H1 (cell line): ENCODE measurements at regions not wholly inside any gene's neighbourhood (a gene's known extent, or its start where the extent isn't known, plus 50 kb on each side); places are given as distances from the start of the nearest gene placed in this dataset.

ENCODE experiments used
- CTCF ChIA-PET: fragments of 300-600 bp; sonication (Branson Sonifier 250); formaldehyde crosslinking; loops from one replicate; lab custom pipeline; 2021; ENCODE audit not compliant: partially characterized antibody; lab: Charles Lee
- POLR2A ChIA-PET: fragments of 300-600 bp; sonication (Branson Sonifier 250); formaldehyde crosslinking; loops from one replicate; lab custom pipeline; 2021; ENCODE audit warnings: inconsistent platforms; ENCODE audit not compliant: partially characterized antibody; lab: Charles Lee
- DNase-seq, 2 experiments: peaks; one replicate each; pipeline versions ENCODE4 v3.0.0 to v3.0.0-alpha.2; 2010 to 2022; ENCODE audit warnings: low spot score in 2 of 2, low read depth in 1 of 2, mixed read lengths in 1 of 2
- FAIRE-seq: peaks from 2 replicates; lab custom pipeline; 2011; peaks lifted over from hg19 to GRCh38; lab: Jason Lieb, UNC
- H2AFZ ChIP-seq: 2 replicates; pipeline ENCODE4 v1.8.1; 2012; ENCODE audit warnings: low read length, inconsistent platforms
- H2AK5ac ChIP-seq: 2 replicates; pipeline ENCODE4 v1.6.1; 2013; ENCODE audit warnings: low read depth, low read length
- H2BK120ac ChIP-seq: replicated peaks from 2 replicates; pipeline ENCODE3; 2013; ENCODE audit warnings: low read depth, low read length, inconsistent platforms
- H2BK12ac ChIP-seq: 2 replicates; pipeline ENCODE4 v1.6.1; 2013; ENCODE audit warnings: low read depth, low read length
- H2BK15ac ChIP-seq: 2 replicates; pipeline ENCODE4 v1.6.1; 2013; ENCODE audit warnings: low read length
- H2BK20ac ChIP-seq: 2 replicates; pipeline ENCODE4 v1.6.1; 2013; ENCODE audit warnings: low read length
- H2BK5ac ChIP-seq: 2 replicates; pipeline ENCODE4 v1.6.1; 2013; ENCODE audit warnings: low read depth, low read length
- H3K14ac ChIP-seq: 2 replicates; pipeline ENCODE4 v1.6.1; 2013; ENCODE audit warnings: inconsistent platforms; ENCODE audit not compliant: insufficient read length
- H3K18ac ChIP-seq: 2 replicates; pipeline ENCODE4 v1.6.1; 2013; ENCODE audit warnings: low read length; ENCODE audit errors: extremely low read depth
- H3K23ac ChIP-seq: 2 replicates; pipeline ENCODE4 v1.6.1; 2013; ENCODE audit warnings: inconsistent platforms; ENCODE audit not compliant: insufficient read length
- H3K23me2 ChIP-seq: 2 replicates; pipeline ENCODE4 v1.6.1; 2013; ENCODE audit warnings: low read depth, low read length
- H3K27ac ChIP-seq: 2 replicates; pipeline ENCODE4 v1.6.1; 2011; ENCODE audit warnings: low read depth, low read length, inconsistent platforms
- H3K27me3 ChIP-seq, 4 experiments: replicated peaks in 1 of 4; 1 replicate in 1 of 4; 2 replicates in 3 of 4; pipeline versions ENCODE4 v1.6.1 to v1.8.1; 2011 to 2013; ENCODE audit warnings: low read length in 3 of 4, mild to moderate bottlenecking in 3 of 4, inconsistent platforms in 2 of 4, mixed read lengths in 2 of 4, moderate library complexity in 1 of 4; ENCODE audit not compliant: control insufficient read depth in 3 of 4, insufficient read depth in 3 of 4; ENCODE audit errors: extremely low read depth in 1 of 4
- H3K36me3 ChIP-seq, 4 experiments: 2 replicates each; pipeline versions ENCODE4 v1.6.1 to v1.8.1; 2011 to 2013; ENCODE audit warnings: mild to moderate bottlenecking in 4 of 4, low read length in 3 of 4, moderate library complexity in 2 of 4, control low read depth in 1 of 4, inconsistent platforms in 1 of 4; ENCODE audit not compliant: insufficient read depth in 4 of 4, control insufficient read depth in 2 of 4
- H3K4ac ChIP-seq: replicated peaks from 2 replicates; pipeline ENCODE3; 2013; ENCODE audit warnings: low read length, low read depth, mixed read lengths, inconsistent platforms; ENCODE audit not compliant: insufficient read length
- H3K4me1 ChIP-seq, 4 experiments: replicated peaks in 1 of 4; 1 replicate in 1 of 4; 2 replicates in 3 of 4; pipeline versions ENCODE4 v1.6.1 to v1.8.1; 2011 to 2013; ENCODE audit warnings: low read length in 3 of 4, inconsistent platforms in 2 of 4, mixed read lengths in 1 of 4; ENCODE audit not compliant: insufficient read depth in 4 of 4, control insufficient read depth in 3 of 4
- H3K4me2 ChIP-seq, 2 experiments: 2 replicates each; pipeline versions ENCODE4 v1.6.1 to v1.8.1; 2011 to 2013; ENCODE audit warnings: low read depth in 2 of 2, low read length in 2 of 2, control low read depth in 1 of 2, inconsistent platforms in 1 of 2, mild to moderate bottlenecking in 1 of 2; ENCODE audit not compliant: insufficient read depth in 1 of 2
- H3K4me3 ChIP-seq, 4 experiments: fragments of 200-600, 300-600 bp in 1 of 4; sonication (generic), shearing (Covaris generic), sonication (Bioruptor Twin) in 1 of 4; 2 replicates each; pipeline versions ENCODE4 v1.5.1 to v1.8.1; 2011 to 2016; ENCODE audit warnings: low read length in 4 of 4, low read depth in 3 of 4, control low read depth in 2 of 4, inconsistent platforms in 2 of 4, mild to moderate bottlenecking in 2 of 4, mixed read lengths in 1 of 4, moderate library complexity in 1 of 4; ENCODE audit not compliant: insufficient read depth in 2 of 4; ENCODE audit errors: extremely low read depth in 1 of 4
- H3K56ac ChIP-seq: replicated peaks from 2 replicates; pipeline ENCODE3; 2013; ENCODE audit warnings: low read depth, mild to moderate bottlenecking, mixed read lengths, low read length, inconsistent platforms; ENCODE audit not compliant: insufficient read length
- H3K79me1 ChIP-seq: 2 replicates; pipeline ENCODE4 v1.6.1; 2013; ENCODE audit warnings: low read depth, low read length, control low read depth
- H3K79me2 ChIP-seq, 2 experiments: 2 replicates each; pipeline versions ENCODE4 v1.6.1 to v1.8.1; 2012 to 2013; ENCODE audit warnings: low read length in 2 of 2, mild to moderate bottlenecking in 2 of 2, inconsistent platforms in 1 of 2; ENCODE audit not compliant: insufficient read depth in 2 of 2, control insufficient read depth in 1 of 2
- H3K9ac ChIP-seq, 4 experiments: replicated peaks in 1 of 4; 1 replicate in 1 of 4; 2 replicates in 3 of 4; pipeline versions ENCODE4 v1.6.1 to v1.8.1; 2011 to 2013; ENCODE audit warnings: low read depth in 3 of 4, low read length in 3 of 4, control low read depth in 2 of 4, mild to moderate bottlenecking in 2 of 4, moderate library complexity in 2 of 4, inconsistent platforms in 1 of 4; ENCODE audit errors: extremely low read depth in 1 of 4
- H3K9me3 ChIP-seq, 2 experiments: 2 replicates each; pipeline versions ENCODE4 v1.6.1 to v1.8.1; 2012 to 2013; ENCODE audit warnings: mild to moderate bottlenecking in 2 of 2, moderate library complexity in 2 of 2, control low read depth in 1 of 2, inconsistent platforms in 1 of 2, low read depth in 1 of 2, low read length in 1 of 2, mixed read lengths in 1 of 2; ENCODE audit not compliant: insufficient read depth in 2 of 2
- H4K20me1 ChIP-seq, 2 experiments: replicated peaks in 1 of 2; 2 replicates each; pipeline versions ENCODE3 to v1.8.1; 2011 to 2013; ENCODE audit warnings: inconsistent platforms in 2 of 2, low read length in 2 of 2, mild to moderate bottlenecking in 1 of 2; ENCODE audit not compliant: insufficient read depth in 2 of 2, control insufficient read depth in 1 of 2
- H4K5ac ChIP-seq: 2 replicates; pipeline ENCODE4 v1.6.1; 2013; ENCODE audit warnings: low read length, low read depth, mixed read lengths, inconsistent platforms; ENCODE audit not compliant: insufficient read length
- H4K8ac ChIP-seq: 2 replicates; pipeline ENCODE4 v1.8.0; 2013; ENCODE audit warnings: mild to moderate bottlenecking, moderate library complexity, low read length, inconsistent platforms; ENCODE audit not compliant: insufficient read depth; ENCODE audit errors: extremely low read depth
- H4K91ac ChIP-seq: replicated peaks from 2 replicates; pipeline ENCODE3; 2013; ENCODE audit warnings: low read length, mixed read lengths, inconsistent platforms; ENCODE audit not compliant: insufficient read length
- ASH2L ChIP-seq: fragments of 200-600, 300-600 bp; sonication (generic); IDR thresholded peaks from one replicate; pipeline ENCODE4 v1.7.1; 2017; ENCODE audit warnings: low read length
- BRCA1 ChIP-seq: IDR thresholded peaks from 2 replicates; pipeline ENCODE4 v1.6.1; 2012; ENCODE audit warnings: low read depth, low read length, improper control_type of control experiment
- CTBP2 ChIP-seq: IDR thresholded peaks from 2 replicates; pipeline ENCODE4 v1.7.0; 2011; ENCODE audit warnings: borderline replicate concordance, mild to moderate bottlenecking, moderate library complexity, mixed read lengths, low read length; ENCODE audit not compliant: insufficient read depth, insufficient read length
- JUN ChIP-seq: IDR thresholded peaks from 2 replicates; pipeline ENCODE4 v1.6.1; 2011; ENCODE audit warnings: low read depth, mild to moderate bottlenecking, improper control_type of control experiment, low read length
- JUND ChIP-seq: IDR thresholded peaks from 2 replicates; pipeline ENCODE4 v1.6.1; 2011; ENCODE audit warnings: mild to moderate bottlenecking, improper control_type of control experiment, low read length
- SAP30 ChIP-seq: fragments of 300-600 bp; sonication (generic); IDR thresholded peaks from 2 replicates; pipeline ENCODE4 v1.7.1; 2012; ENCODE audit warnings: low read length, moderate library complexity, mild to moderate bottlenecking, inconsistent platforms; ENCODE audit not compliant: insufficient read depth, insufficient replicate concordance
- TAF1 ChIP-seq: IDR thresholded peaks from 2 replicates; pipeline ENCODE4 v1.6.1; 2011; ENCODE audit warnings: mild to moderate bottlenecking, low read depth, low read length
- TBP ChIP-seq: IDR thresholded peaks from 2 replicates; pipeline ENCODE4 v1.6.1; 2011; ENCODE audit warnings: low read depth, low read length, improper control_type of control experiment
- WGBS, 2 experiments: shearing (Covaris generic) in 1 of 2; methylation state at CpG; one replicate each; pipeline versions ENCODE4 v1.1.6 to v1.1.7; 2013 to 2015; ENCODE audit warnings: low lambda C conversion rate in 2 of 2, mixed read lengths in 2 of 2, inconsistent platforms in 1 of 2, low coverage in 1 of 2, missing lambda C conversion rate in 1 of 2; ENCODE audit not compliant: insufficient replicate concordance in 2 of 2, insufficient coverage in 1 of 2, insufficient read length in 1 of 2; ENCODE audit errors: extremely low coverage in 1 of 2, missing lambda C conversion rate in 1 of 2; 5-methylcytosine and 5-hydroxymethylcytosine counted together
- TF ChIP-seq, protein P1 (sequence below): IDR thresholded peaks from 2 replicates; pipeline ENCODE4 v1.6.1; 2012; ENCODE audit warnings: inconsistent platforms

DNA sequence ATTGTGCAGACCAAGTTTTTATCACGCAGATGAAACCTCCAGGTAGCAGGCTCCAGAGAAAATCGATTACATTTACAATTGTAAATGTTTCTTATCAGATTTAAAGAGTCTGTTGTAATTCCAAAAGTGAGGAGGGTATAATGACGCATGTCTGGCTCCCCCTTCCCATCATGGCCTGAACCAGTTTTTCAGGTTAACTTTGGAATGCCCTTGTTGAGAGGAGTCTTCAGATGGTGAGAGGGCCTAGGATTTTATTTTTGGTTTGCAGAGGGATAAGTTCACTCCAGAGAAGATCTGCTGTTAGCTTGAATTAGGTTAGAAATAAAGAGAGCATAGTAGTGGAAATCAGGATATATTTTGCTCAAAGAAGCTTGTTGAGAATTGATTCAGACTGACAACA lies 1028.3 kb upstream of the B3GALT2 start:
- no peak overlapping the region for H2AK5ac ChIP-seq
- H3K4me2 ChIP-seq = no peak overlapping the region
- H3K4me1 ChIP-seq = no peaks in the 10 kb centered on the region
- no peaks in the 10 kb centered on the region for H3K36me3 ChIP-seq
- DNase-seq = no peak
- no peak overlapping the region for H2BK5ac ChIP-seq
- no peak overlapping the region for H3K14ac ChIP-seq
- ChIA-PET CTCF (interaction anchor here (1.6 kb wide), 1 partner anchor 31 kb away, joined by 4 read pairs; no protein-coding TSS in a partner anchor), POLR2A (no interaction called here)
- H3K4ac ChIP-seq = no peak overlapping the region
- H3K9ac ChIP-seq = no peak overlapping the region
- no peak overlapping the region for H3K23ac ChIP-seq
- no peak overlapping the region for H4K91ac ChIP-seq
- 87% methylated on average over 3 of the region's 3 CpGs; no CpG with 5 or more reads in 1 of the 2 experiments for WGBS, 2 experiments
- TF ChIP-seq TBP = no peak
- TF ChIP-seq CTBP2 = no peak
- TF ChIP-seq TAF1 = no peak
- TF ChIP-seq JUN = no peak
- TF ChIP-seq, protein P1, sequence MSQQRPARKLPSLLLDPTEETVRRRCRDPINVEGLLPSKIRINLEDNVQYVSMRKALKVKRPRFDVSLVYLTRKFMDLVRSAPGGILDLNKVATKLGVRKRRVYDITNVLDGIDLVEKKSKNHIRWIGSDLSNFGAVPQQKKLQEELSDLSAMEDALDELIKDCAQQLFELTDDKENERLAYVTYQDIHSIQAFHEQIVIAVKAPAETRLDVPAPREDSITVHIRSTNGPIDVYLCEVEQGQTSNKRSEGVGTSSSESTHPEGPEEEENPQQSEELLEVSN = no peak
- no peak for TF ChIP-seq ASH2L
- TF ChIP-seq BRCA1 = no peak
- TF ChIP-seq JUND = no peak
- TF ChIP-seq SAP30 = no peak
- no peak overlapping the region for H2BK20ac ChIP-seq
- H4K5ac ChIP-seq = no peak overlapping the region
- no peak overlapping the region for H3K18ac ChIP-seq
- no peak overlapping the region for H3K4me3 ChIP-seq
- H3K27me3 ChIP-seq = no peaks in the 10 kb centered on the region
- H2BK15ac ChIP-seq = no peak overlapping the region
- no peaks in the 10 kb centered on the region for H3K79me2 ChIP-seq
- no peak for FAIRE-seq
- no peak overlapping the region for H2AFZ ChIP-seq
- H3K23me2 ChIP-seq = no peaks in the 10 kb centered on the region
- H2BK120ac ChIP-seq = no peak overlapping the region
- no peaks in the 10 kb centered on the region for H3K79me1 ChIP-seq
- H3K56ac ChIP-seq = no peak overlapping the region
- no peak overlapping the region for H3K27ac ChIP-seq
- H4K20me1 ChIP-seq = no peaks in the 10 kb centered on the region
- H2BK12ac ChIP-seq = no peak overlapping the region
- no peak overlapping the region for H4K8ac ChIP-seq
- H3K9me3 ChIP-seq = no peaks in the 10 kb centered on the region
